GM10266 (cell line): ENCODE measurements at regions not wholly inside any gene's neighbourhood (a gene's known extent, or its start where the extent isn't known, plus 50 kb on each side); places are given as distances from the start of the nearest gene placed in this dataset.

Experiments used
- DNase-seq: peaks from one replicate; pipeline ENCODE4 v3.0.0; 2012; ENCODE audit errors: extremely low spot score
- CTCF ChIP-seq: IDR thresholded peaks from 2 replicates; pipeline ENCODE4 v1.5.1; 2012; ENCODE audit warnings: mild to moderate bottlenecking, low read depth; ENCODE audit not compliant: control insufficient read depth, insufficient read depth; ENCODE audit errors: missing control alignments

DNA sequence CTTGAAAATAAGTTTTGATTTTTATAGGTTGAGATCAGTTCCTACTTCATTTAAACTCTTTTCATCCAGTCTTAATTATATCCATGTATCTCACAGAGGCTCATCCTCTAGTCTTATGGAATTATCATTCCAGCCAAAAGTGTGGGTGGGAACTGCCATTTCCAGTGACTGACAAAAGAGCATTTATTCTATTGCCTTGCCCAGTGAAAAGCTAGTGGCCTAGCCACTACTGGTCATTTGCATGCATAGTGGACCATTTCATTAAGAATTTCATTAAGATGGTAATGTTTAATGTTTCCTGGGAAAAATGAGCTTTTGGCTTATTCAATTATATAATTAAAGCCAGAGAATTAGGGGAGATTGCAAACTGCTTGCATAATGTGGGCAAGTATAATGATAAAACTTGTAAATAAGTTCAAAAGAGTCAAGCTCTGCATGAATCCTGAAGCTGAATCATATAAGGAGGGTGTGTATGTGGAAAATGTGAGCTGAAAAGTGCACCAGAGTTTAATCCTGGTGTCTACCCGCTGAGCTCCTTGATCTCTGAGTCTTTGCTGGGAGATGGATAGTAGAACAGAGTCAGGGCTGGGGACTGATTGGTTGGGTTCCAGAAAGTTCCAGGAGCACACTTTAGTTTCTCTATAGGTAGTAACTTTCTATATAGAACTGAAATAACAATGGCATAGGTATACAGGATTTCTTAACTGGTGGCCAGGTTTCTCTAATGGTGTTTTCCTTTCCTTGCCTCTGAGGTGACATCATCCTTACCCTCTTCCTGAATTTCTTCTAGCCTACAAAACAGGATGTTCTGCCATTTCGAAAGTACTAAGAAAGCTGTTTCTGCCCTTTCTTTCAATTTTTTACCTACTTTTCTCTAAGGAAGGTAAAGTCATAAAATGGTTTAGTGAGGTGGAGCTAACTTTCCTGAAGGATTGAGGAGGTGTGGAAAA lies 78.5 kb downstream of the KIF4B start:
- DNase-seq = no peak
- no peak for TF ChIP-seq CTCF

DNA sequence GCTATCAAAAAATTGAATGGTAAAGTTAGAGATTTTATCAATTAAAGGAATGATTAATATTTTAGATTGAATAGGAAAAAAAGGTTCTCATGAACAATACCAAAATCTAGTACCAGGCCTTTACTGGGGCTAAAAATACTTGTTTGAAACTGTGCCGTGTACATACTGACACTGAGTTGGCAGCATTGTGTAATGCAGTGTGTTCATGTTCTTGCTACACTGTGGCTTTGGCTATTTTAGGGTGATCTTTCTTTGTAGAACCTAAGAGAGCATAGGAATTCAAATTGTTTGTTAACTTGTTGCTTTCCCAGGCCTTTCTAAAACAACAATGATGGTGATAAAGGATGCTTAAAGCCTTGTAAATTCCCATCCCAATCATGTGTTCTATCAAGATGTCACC lies 80.9 kb downstream of the KIF4B start:
- TF ChIP-seq CTCF = no peak

GRCh38 chr5:155097995-155098394 lies 84.4 kb downstream of the KIF4B start:
- TF ChIP-seq CTCF = no peak

More for the DNA sequence above, 80.9 kb downstream of the KIF4B start:
- no peak for DNase-seq

DNA sequence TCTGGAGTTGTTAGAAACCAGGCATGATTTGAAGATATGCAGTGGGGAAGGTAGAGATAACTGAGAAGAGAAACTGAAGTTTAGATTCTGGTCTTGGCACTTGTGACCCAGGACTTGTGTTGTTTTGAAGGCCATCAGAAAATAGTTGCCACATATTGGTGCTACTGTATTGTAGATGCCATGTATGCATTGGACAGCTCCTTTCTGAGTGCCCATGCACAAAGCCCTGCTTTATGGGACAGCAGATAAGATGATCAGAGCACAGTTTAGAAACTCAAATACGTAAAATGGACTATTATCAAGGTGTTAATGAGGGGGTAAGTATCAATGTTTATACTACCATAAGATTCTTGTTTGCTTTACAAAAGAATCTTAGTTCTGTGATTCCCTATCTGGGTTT lies 84.9 kb downstream of the KIF4B start:
- no peak for TF ChIP-seq CTCF
- DNase-seq = no peak

More at GRCh38 chr5:155097995-155098394, 84.4 kb downstream of the KIF4B start:
- DNase-seq = no peak

GRCh38 chr5:155101697-155102096 lies 88.1 kb downstream of the KIF4B start:
- no peak for DNase-seq
- no peak for TF ChIP-seq CTCF

GRCh38 chr5:155103146-155103545 lies 89.6 kb downstream of the KIF4B start:
- DNase-seq = no peak
- no peak for TF ChIP-seq CTCF

- no peak for TF ChIP-seq CTCF
Measured at GRCh38 chr5:155104441-155104840, 90.9 kb downstream of the KIF4B start.

More at GRCh38 chr5:155104441-155104840, 90.9 kb downstream of the KIF4B start:
- DNase-seq = no peak
